ACC112 (cell line): ENCODE measurements at regions not wholly inside any gene's neighbourhood (a gene's known extent, or its start where the extent isn't known, plus 50 kb on each side); places are given as distances from the start of the nearest gene placed in this dataset.

Experiments
- H2AFZ ChIP-seq: fragments of 200-600 bp; sonication (generic); one replicate; pipeline ENCODE4 v1.6.0; 2017; ENCODE audit warnings: antibody characterized with exemption, low read length; ENCODE audit not compliant: unreplicated experiment
- H3K27ac ChIP-seq: fragments of 200-600 bp; sonication (generic); 2 replicates; pipeline ENCODE4 v1.5.1; 2014; ENCODE audit warnings: low read depth, mild to moderate bottlenecking, antibody characterized with exemption, low read length, moderate library complexity
- H3K27me3 ChIP-seq: fragments of 200-600 bp; sonication (generic); 2 replicates; pipeline ENCODE4 v1.6.1; 2014; ENCODE audit warnings: mild to moderate bottlenecking, antibody characterized with exemption, low read length, moderate library complexity, mixed read lengths; ENCODE audit not compliant: insufficient read depth
- H3K36me3 ChIP-seq: fragments of 200-600 bp; sonication (generic); 2 replicates; pipeline ENCODE4 v1.6.1; 2016; ENCODE audit warnings: mild to moderate bottlenecking, antibody characterized with exemption, low read length, moderate library complexity, mixed read lengths; ENCODE audit not compliant: insufficient read depth
- H3K4me1 ChIP-seq: fragments of 200-600 bp; sonication (generic); one replicate; pipeline ENCODE4 v1.6.1; 2016; ENCODE audit warnings: low read length, mixed read lengths; ENCODE audit not compliant: insufficient read depth, unreplicated experiment, control insufficient read depth
- H3K4me3 ChIP-seq: fragments of 200-600 bp; sonication (generic); 2 replicates; pipeline ENCODE4 v1.5.1; 2014; ENCODE audit warnings: mild to moderate bottlenecking, low read depth, low read length
- H3K79me2 ChIP-seq: fragments of 200-600 bp; sonication (generic); one replicate; pipeline ENCODE4 v1.6.0; 2016; ENCODE audit warnings: low read length; ENCODE audit not compliant: control insufficient read depth, unreplicated experiment, insufficient read depth

DNA sequence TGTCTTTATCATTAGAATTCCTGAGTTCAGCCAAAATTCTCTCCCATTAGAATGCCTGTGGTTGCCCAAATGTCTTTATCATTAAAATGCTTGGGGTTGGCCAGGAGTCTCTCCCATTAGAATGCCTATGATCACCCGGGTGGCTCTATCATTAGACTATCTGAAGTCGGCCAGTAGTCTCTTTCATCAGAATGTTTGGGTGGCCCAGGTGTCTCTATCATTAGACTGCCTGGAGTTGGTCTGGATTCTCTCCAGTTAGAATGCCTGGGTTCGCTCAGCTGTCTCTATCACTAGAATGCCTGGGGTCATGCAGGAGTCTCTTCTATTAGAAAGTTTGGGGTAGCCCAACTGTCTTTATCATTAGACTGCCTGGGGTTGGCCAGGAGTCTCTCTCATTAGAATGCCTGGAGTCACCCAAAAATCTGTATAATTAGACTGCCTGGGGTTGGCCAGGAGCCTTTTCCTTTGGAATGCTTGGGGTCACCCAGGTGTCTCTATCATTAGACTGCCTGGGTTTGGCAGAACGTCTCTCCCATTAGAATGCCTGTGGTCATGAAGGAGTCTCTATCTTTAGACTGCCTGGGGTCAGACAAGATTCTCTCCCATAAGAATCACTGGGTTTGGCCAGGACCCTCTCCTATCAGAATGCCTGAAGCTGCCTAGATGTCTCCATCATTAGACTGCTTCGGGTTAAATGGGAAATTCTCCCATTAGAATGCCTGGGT is 1478.3 kb downstream of the UQCRFS1 start:
- no peaks in the 10 kb centered on the region for H3K4me1 ChIP-seq

DNA sequence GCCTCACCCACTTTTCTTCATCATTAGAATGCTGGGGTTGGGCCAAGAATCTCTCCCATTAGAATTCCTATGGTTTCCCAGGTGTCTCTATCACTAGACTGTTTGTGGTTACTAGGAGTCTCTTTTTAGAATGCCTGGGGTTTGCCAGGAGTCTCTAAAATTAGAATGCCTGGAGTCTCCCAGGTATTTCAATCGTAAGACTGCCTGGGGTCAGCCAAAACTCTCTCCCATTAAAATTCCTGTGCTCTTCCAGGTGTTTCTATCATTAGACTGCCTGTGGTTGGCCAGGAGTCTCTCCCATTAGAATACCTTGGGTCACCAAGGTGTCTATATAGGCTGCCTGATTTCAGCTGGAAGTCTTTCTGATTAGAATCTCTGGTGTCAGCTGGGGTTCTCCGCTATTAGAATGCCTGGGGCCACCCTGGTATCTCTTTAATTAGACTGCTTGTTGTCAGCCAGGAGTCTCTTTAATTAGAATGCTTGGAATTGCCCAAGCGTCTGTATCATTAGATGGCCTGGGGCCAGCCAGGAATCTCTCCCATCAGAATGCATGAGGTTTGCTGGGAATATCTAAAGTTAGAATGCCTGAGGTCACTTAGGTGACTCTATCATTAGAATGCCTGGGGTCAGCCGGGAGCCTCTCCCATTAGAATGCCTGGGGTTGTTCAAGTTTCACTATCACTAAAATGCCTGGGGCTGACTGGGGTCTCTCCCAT is 1479.2 kb downstream of the UQCRFS1 start:
- H3K27me3 ChIP-seq, result no peaks in the 10 kb centered on the region
- H3K27ac ChIP-seq, result no peak overlapping the region
- no peak overlapping the region for H3K4me3 ChIP-seq
- no peaks in the 10 kb centered on the region for H3K79me2 ChIP-seq
- H3K36me3 ChIP-seq, result peaks cover 9% of the 10 kb centered on the region
- H3K4me1 ChIP-seq, result no peaks in the 10 kb centered on the region
- H2AFZ ChIP-seq, result no peak overlapping the region

More for the DNA sequence above, 1478.3 kb downstream of the UQCRFS1 start:
- Histone ChIP-seq H3K27me3 (no peaks in the 10 kb centered on the region), H3K36me3 (peaks cover 6% of the 10 kb centered on the region), H2AFZ (no peak overlapping the region), H3K79me2 (no peaks in the 10 kb centered on the region), H3K4me3 (no peak overlapping the region), H3K27ac (no peak overlapping the region)

DNA sequence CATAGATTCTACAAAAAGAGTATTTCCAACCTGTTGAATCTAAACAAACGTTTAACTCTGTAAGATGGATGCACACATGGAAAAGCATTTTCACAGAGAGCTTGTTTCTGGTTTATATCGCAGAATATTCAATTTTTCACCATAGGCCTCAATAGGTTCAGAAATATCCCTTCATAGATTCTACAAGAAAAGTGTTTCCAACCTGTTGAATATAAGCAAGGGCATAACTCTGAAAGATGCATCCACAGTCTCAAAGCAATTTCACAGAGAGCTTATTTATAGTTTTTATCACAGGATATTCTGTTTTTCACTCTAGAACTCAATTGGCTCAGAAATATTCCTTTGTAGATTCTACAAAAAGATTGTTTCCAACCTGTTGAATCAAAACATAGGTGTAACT is 1483.6 kb downstream of the UQCRFS1 start:
- Histone ChIP-seq H3K27me3 (no peaks in the 10 kb centered on the region), H2AFZ (no peak overlapping the region), H3K36me3 (peaks cover 11% of the 10 kb centered on the region), H3K27ac (no peak overlapping the region), H3K4me3 (no peak overlapping the region), H3K79me2 (no peaks in the 10 kb centered on the region), H3K4me1 (no peaks in the 10 kb centered on the region)

DNA sequence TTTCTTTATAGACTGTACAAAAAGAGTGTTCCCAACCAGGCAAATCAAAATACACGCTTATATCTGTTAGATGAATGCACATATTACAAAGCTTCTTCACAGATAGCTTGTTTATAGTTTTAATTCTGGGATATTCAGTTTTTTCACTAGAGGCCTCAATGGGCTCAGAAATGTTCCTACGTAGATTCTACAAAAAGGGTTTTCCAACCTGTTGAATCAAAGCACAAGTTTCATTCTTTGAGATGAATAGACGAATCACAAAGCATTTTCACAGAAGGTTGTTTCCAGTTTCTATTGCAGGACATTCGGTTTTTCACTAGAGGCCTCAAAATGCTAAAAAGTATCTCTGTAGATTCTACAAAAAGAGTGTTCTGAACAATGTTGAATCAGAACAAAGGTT is 1490.3 kb downstream of the UQCRFS1 start:
- H3K79me2 ChIP-seq, result no peaks in the 10 kb centered on the region
- no peak overlapping the region for H3K4me3 ChIP-seq
- no peak overlapping the region for H2AFZ ChIP-seq
- H3K27me3 ChIP-seq, result no peaks in the 10 kb centered on the region
- no peak overlapping the region for H3K27ac ChIP-seq
- H3K4me1 ChIP-seq, result no peaks in the 10 kb centered on the region
- H3K36me3 ChIP-seq, result peaks cover 2% of the 10 kb centered on the region; the same call in 1 of the 2 replicates

DNA sequence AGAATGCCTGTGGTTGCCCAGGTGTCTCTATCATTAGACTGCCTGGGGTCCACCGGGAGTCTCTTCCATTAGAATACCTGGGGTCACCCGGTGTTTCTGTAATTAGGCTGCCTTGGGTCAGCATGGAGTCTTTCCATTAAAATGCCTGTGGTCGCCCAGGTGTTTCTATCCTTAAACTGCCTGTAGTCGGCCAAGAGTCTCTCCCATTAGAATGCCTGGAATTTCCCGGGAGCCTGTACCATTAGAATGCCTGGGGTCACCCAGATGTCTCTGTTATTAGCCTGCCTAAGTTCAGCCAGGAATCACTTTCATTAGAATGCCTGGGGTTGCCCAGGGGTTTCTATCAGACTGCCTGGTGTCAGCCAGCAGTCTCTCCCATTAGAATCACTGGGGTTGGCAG is 1492.8 kb downstream of the UQCRFS1 start:
- H3K4me1 ChIP-seq, result no peaks in the 10 kb centered on the region
- H2AFZ ChIP-seq, result no peak overlapping the region
- no peaks in the 10 kb centered on the region for H3K27me3 ChIP-seq
- H3K36me3 ChIP-seq, result 0 out of 2 replicates have a peak, but pooled peaks cover 2% of the 10 kb centered on the region
- no peak overlapping the region for H3K4me3 ChIP-seq
- H3K27ac ChIP-seq, result no peak overlapping the region
- no peaks in the 10 kb centered on the region for H3K79me2 ChIP-seq

DNA sequence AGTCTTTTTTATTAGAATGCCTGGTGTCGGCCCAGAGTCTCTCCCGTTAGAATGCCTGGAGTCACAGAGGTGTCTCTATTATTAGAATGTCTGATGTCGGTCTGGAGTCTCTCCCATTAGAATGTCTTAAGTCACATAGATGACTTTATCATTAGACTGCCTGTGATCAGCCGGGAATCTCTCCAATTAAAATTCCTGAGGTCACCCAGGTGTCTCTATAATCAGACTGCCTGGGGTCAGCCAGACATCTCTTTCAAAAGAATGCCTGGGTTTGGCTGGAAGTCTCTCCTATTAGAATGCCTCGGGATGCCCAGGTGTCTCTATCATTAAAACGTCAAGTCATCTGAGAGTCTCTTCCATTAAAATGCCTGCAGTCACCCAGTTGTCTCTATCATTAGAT is 1493.9 kb downstream of the UQCRFS1 start:
- Histone ChIP-seq H3K36me3 (no peaks in the 10 kb centered on the region), H3K4me3 (no peak overlapping the region), H3K4me1 (no peaks in the 10 kb centered on the region), H2AFZ (no peak overlapping the region), H3K27me3 (no peaks in the 10 kb centered on the region), H3K27ac (no peak overlapping the region), H3K79me2 (no peaks in the 10 kb centered on the region)

DNA sequence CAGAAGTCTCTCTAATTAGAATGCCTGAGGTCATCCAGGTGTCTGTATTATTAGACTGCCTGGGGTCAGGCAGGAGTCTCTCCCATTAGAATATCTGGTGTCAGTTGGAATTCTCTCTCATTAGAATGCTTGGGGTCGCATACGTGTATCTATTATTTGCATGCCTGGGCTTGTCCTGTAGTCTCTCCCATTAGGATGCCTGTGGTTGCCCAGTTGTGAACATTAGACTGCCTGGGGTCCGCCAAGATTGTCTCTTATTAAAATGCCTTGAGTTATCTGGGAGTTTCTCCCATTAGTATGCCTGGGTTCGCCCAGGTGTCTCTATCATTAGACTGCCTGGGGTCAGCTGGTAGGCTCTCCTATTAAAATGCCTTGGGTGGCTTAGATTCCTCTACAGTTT is 1494.7 kb downstream of the UQCRFS1 start:
- H3K27ac ChIP-seq, result no peak overlapping the region
- H3K4me3 ChIP-seq, result no peak overlapping the region
- H3K4me1 ChIP-seq, result no peaks in the 10 kb centered on the region
- H3K36me3 ChIP-seq, result no peaks in the 10 kb centered on the region
- H2AFZ ChIP-seq, result no peak overlapping the region
- H3K27me3 ChIP-seq, result no peaks in the 10 kb centered on the region
- no peaks in the 10 kb centered on the region for H3K79me2 ChIP-seq

DNA sequence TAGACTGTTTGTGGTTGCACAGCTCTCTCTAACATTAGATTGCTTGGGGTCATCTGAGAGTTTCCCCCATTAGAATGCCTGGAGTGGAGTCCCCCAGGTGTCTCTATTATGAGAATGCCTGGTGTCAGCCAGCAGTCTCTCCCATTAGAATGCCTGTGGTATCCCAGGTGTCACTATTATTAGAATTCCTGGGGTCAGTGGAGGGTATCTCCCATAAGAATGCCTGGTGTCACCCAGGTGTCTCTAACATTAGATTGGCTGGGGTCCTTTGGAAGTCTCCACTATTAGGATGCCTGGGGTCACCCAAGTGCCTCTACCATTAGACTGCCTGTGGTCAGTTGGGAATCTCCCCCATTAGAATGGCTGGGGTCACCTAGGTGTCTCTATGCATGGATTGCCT is 1495.1 kb downstream of the UQCRFS1 start:
- Histone ChIP-seq H3K36me3 (no peaks in the 10 kb centered on the region), H3K27ac (no peak overlapping the region), H3K4me3 (no peak overlapping the region), H3K79me2 (no peaks in the 10 kb centered on the region), H2AFZ (no peak overlapping the region), H3K27me3 (no peaks in the 10 kb centered on the region), H3K4me1 (no peaks in the 10 kb centered on the region)

DNA sequence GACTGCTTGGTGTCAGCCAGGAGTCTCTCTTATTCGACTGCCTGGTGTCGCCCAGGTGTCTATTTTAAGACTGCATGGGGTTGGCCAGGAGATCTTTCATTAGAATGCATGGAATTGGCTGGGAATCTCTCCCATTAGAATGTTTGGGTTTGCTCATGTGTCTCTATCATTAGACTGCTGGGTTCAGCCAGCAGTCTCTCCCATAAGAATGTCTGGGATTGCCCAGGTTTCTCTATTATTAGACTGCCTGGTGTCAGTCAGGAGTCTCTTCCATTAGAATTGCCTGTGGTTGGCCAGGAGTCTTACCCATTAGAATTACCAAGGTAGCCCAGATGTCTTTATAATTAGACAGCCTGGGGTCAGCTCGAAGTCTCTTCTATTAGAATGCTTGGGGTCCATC is 1496.0 kb downstream of the UQCRFS1 start:
- Histone ChIP-seq H3K27ac (no peak overlapping the region), H3K27me3 (no peaks in the 10 kb centered on the region), H2AFZ (no peak overlapping the region), H3K4me3 (no peak overlapping the region), H3K4me1 (no peaks in the 10 kb centered on the region), H3K36me3 (no peaks in the 10 kb centered on the region), H3K79me2 (no peaks in the 10 kb centered on the region)

DNA sequence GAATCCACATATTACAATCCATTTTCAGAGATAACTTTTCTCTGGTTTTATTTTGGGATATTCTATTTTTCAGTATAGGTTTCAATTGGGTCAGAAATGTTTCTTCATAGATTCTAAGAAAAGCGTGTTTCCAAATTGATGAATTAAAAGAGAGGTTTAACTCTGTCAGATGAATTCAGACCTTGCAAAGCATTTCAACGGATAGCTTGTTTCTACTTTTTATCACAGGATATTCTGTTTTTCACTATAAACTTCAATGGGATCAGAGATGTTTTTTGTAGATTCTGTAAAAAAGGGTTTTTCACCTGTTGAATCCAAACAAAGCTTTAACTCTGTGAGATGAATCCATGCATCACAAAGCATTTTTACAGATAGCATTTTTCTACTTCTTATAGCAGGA is 1498.1 kb downstream of the UQCRFS1 start:
- Histone ChIP-seq H3K4me3 (no peak overlapping the region), H3K27me3 (no peaks in the 10 kb centered on the region), H3K36me3 (no peaks in the 10 kb centered on the region), H3K27ac (no peak overlapping the region), H3K79me2 (no peaks in the 10 kb centered on the region), H2AFZ (no peak overlapping the region), H3K4me1 (no peaks in the 10 kb centered on the region)

DNA sequence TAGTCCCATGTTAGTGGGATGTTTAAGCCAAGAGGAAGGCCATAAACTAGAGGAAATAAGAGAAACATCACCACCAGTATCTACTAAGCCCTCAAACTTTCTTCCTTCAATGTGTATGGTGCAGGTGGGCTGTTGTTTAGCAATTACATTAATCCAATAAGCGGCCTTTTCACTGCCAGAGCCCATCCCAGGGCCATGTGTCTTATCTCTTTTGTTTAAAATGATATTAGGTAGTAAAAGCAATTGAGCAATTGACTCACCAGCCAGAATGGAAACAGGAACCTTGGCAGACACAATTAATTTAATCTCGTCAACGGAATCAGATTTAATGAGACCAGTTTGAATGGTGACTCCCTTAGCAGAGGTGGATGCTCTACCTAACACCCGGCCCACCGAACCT is 1503.5 kb downstream of the UQCRFS1 start:
- Histone ChIP-seq H2AFZ (no peak overlapping the region), H3K4me1 (no peaks in the 10 kb centered on the region)

More for the DNA sequence above, 1503.5 kb downstream of the UQCRFS1 start:
- Histone ChIP-seq H3K27me3 (no peaks in the 10 kb centered on the region), H3K4me3 (no peak overlapping the region), H3K36me3 (no peaks in the 10 kb centered on the region), H3K79me2 (no peaks in the 10 kb centered on the region), H3K27ac (no peak overlapping the region)
